ENCODE measurements at regions not wholly inside any gene's neighbourhood (a gene's known extent, or its start where the extent isn't known, plus 50 kb on each side); places are given as distances from the start of the nearest gene placed in this dataset.

DNA sequence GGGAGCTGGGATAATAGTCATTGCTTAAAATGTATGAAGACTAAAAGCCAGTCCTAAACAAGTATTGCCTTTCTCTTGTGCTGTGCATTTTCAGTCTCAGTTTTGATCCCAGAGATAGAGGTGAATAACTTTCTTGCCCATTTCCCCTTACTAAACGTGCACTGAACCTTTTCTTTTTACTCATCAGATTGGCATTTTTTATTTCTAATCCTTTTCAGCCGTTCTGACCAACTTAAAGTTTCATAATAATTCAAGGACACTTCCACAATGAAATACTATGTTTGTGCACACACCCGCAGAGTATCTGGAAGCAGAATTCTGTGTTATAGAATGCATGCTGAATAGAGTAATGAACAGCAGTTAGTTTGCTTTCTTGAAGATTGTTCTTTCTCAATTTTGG is 343.6 kb downstream of the LRRC70 start:
- TF ChIP-seq, protein P1, sequence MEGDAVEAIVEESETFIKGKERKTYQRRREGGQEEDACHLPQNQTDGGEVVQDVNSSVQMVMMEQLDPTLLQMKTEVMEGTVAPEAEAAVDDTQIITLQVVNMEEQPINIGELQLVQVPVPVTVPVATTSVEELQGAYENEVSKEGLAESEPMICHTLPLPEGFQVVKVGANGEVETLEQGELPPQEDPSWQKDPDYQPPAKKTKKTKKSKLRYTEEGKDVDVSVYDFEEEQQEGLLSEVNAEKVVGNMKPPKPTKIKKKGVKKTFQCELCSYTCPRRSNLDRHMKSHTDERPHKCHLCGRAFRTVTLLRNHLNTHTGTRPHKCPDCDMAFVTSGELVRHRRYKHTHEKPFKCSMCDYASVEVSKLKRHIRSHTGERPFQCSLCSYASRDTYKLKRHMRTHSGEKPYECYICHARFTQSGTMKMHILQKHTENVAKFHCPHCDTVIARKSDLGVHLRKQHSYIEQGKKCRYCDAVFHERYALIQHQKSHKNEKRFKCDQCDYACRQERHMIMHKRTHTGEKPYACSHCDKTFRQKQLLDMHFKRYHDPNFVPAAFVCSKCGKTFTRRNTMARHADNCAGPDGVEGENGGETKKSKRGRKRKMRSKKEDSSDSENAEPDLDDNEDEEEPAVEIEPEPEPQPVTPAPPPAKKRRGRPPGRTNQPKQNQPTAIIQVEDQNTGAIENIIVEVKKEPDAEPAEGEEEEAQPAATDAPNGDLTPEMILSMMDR (IDR thresholded peaks at IDR 0.05): no peak
- no peak for TF ChIP-seq POLR2A (IDR thresholded peaks at IDR 0.05)

All from Peyer's patch (tissue), 4 donors.